HG02943 (cell line): ENCODE measurements at regions not wholly inside any gene's neighbourhood (a gene's known extent, or its start where the extent isn't known, plus 50 kb on each side); places are given as distances from the start of the nearest gene placed in this dataset.

ENCODE experiments used
- ATAC-seq: cut with Tn5 transposase; IDR thresholded peaks from one replicate; pipeline ENCODE4 v1.9.1; 2021; ENCODE audit warnings: mild to moderate bottlenecking, low read depth, moderate library complexity; ENCODE audit not compliant: unreplicated experiment

DNA sequence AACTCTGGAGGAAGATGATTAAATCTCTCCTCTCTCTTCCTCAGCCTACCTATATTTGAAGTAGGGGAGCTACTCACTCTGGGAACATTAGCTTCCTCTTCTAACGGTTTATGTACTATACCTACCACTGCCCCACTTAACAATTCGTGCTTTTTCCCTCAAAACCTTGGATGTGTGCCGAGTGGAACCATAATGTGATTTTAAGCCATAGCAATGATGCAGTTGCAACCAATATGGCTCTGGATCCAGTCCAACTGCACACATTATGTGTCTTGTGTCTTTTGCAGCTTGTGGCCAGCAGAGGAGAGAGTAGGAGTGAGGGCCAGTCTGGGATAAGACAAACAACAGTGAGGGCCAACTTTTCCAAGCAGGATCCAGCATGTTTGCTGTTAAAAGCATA lies 170.7 kb downstream of the GATA3 start:
- ATAC-seq, result no peak

GRCh38 chr10:8227246-8227645 lies 172.8 kb downstream of the GATA3 start:
- no peak for ATAC-seq

DNA sequence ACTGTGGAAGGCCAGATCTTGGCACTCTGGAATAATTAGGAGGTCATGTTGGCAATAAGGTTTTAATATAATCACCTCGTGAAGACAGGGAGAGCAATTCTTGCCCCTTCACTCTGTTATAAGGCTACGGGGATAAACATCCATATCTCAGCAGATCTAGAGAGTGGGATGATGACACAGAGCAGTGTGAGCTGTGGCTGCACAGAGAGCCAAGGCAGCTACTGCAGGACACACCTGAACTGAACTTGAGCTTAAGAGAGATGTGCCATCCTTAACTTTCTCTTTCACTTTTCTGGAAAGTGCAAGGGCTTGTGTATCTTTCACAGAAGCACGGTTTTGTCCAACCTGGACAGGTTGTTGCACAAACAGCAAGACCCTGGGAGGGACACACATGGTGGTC lies 174.7 kb downstream of the GATA3 start:
- no peak for ATAC-seq

GRCh38 chr10:8230902-8231301 lies 176.4 kb downstream of the GATA3 start:
- ATAC-seq, result no peak

- ATAC-seq, result no peak
These were observed 178.6 kb downstream of the GATA3 start for GRCh38 chr10:8233049-8233448.

DNA sequence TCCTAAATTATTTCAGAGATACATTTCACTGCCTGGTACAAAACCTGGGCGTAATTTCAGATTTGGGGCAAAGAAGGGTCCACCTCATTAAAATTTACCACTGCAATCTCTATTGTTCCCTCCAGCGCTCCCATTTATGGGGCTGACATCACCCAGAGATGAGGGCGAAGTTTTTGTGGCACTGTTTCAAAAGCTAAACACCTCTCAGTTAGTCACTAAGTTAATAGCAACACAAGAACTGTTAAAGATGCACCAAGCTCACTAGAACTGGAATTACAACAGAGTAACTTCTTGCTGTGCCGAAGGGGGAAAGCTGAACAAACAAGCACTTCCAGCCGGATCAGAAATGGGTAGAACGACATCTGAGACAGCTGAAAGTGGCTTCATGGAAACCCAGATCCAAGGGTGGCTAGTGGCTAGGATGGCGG lies 179.4 kb downstream of the GATA3 start:
- no peak for ATAC-seq

DNA sequence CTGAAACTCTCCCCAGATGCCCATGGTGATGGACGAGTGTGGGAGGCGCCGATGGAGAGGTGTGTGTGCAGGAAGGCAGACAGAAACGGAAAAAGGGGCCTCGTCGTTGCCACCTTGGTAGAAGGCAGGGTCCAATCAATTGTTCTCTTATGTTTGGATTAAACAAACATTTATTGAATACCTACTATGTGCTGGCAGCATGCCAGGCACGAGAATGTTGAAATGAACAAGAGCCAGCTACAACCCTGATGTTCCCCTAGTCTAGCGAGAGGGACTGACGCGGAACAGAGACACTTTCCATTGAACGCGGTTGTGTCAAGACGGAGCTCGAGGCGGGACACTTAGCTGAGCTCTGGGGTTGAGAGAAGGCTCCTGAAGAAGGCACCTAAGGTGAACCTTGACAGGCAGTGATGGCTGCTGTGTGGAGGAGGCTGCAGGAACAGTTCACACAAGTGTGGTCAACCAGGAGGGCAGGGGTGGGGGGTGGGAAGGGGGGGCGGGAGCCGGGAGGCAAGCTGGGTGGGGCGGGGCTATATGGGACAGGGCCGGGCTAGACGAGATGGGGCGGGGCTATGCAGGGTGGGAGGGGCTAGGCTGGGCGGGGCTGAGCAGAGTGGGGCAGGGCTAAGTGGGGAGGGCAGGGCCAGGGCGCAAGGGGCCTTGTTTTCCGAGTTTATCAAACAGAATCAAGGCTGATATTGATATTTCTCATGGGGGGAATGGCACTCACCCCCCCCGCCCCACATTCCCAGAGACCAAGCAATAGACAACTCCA lies 181.0 kb downstream of the GATA3 start:
- no peak for ATAC-seq

GRCh38 chr10:8238986-8239385 lies 184.5 kb downstream of the GATA3 start:
- ATAC-seq, result no peak

DNA sequence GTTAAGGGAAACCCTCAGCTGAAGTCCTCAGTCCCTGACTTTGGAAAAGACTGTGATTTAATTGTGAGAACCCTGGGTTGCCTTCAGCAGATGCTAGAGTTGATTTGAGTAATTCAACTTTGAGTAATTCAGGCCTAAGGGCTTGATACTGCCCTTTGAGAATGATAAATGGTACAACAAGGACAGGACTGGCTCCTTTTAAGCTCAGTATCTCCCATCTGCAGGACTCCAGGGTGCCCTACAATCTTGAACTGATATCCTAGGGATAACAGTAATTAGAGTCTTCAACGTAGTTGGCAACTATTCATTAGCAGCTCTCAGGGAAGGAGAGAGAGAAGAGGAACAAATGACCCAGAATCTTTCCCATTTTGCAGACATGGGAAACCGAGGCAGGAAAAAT lies 186.4 kb downstream of the GATA3 start:
- ATAC-seq, result no peak

DNA sequence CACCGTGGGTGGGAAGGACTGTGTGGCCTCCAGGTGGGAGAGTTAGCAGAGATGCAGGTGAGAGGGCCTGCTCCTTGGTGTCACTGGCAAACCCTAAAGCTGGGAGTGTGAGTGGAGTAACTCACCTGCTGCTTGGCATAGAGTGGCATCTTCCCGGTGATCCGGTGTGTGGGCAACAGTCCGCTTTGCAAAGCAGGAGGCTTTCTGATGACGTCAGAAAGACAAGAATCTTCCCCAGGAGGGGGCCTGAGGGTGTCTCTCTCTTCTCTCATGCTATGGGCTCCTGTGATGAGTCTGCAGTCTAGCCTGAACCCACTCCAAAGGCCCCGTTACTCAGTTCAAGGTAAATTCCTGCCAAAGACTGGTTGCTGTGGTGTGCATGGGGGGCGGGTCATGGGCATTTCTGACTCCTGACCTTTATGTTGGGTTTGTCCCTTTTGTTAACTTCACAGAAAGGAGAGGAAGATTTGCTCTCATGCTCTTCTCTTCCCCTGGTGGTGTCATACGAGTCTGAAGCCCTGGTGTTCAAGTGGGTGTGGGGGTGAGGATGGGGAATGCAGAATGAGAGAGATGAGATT lies 187.9 kb downstream of the GATA3 start:
- no peak for ATAC-seq

DNA sequence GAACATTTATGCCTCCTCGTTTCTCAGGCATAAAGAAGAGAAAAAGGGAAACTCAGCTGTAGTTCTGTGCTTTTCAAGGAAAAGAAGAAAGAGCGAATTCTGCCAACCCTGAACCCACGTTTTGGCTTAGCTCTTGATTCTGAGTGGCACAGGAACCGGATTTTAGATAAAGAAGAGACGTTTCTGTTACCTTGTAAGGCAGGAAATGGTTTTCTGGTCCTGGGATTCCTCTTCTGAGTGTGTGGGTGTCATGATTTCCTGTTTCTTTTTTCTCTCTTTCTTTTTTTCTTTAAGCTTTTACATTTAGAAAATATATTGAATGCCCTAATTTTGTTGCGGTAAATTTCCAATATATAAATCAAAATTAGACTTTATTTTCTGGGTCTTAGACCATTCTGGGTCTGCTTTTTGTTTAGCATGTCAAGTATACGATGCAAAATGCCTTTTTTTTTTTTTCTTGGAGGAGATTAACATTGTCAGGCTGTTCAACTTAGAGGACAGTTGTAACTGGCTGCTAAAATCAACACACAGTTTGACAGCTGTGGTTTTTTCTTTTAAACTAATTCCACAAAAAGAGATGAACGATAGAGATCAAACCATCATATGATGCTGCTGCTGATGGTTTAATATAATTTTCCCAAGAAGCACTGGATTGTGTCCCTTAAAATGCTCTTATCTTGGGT lies 190.8 kb downstream of the GATA3 start:
- ATAC-seq, result no peak

GRCh38 chr10:8245814-8246142 lies 191.3 kb downstream of the GATA3 start:
- ATAC-seq, result no peak

- ATAC-seq, result no peak
These were observed 192.1 kb downstream of the GATA3 start for GRCh38 chr10:8246548-8246947.

DNA sequence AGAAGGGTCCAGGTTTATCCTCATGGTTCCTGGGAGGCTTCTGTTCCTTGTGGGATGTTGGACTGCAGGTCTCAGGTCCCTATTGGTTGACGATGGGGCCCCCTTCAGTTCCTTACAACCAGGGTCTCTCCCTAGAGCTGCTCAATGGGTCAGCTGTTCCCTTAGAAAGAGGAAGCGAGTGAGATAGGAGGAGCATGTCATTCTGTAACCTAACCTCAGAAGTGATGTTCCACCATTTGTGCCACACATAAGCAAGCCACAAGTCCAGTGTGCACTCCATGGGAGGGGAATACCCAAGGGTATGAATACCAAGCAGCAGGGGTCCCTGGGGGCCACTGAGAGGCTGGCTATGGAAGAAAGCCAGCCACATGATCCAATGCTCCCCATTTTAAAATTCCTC lies 192.7 kb downstream of the GATA3 start:
- ATAC-seq, result no peak

GRCh38 chr10:8248868-8249267 lies 194.4 kb downstream of the GATA3 start:
- ATAC-seq, result no peak

DNA sequence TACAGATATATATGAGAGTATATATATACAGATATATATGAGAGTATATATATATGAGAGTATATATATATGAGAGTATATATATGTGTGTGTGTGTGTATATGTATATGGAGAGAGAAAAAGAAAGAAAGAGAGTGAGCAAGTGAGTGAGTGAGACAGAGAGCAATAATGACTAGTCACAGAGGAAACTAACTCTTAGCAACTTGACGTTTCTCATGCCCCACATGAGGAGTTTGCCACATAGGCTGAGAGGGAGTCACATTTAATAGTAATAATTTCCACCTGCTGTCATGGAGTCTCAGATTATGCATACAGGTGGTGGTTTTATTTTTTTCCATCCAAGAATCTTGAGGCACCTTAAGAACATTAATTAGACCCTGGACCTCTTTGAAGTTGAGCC lies 199.9 kb downstream of the GATA3 start:
- no peak for ATAC-seq

- no peak for ATAC-seq
These were observed 200.8 kb downstream of the GATA3 start for GRCh38 chr10:8255301-8255700.

GRCh38 chr10:8260645-8261044 lies 206.2 kb downstream of the GATA3 start:
- no peak for ATAC-seq

DNA sequence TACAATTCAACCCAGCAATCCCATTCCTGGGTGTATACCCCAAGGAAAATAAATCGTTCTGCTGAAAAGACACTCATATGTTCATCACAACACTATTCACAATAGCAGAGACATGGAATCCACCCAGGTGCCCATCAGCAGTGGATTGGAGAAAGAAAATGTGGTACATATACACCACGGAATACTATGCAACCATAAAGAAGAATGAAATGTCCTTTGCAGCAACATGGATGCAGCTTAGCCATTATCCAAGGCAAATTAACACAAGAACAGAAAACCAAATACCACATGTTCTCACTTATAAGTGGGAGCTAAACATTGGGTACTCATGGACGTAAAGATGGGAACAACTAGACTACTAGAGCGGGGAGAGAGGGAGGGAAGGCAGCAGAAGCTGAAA lies 207.8 kb downstream of the GATA3 start:
- ATAC-seq, result no peak

- no peak for ATAC-seq
These were observed 215.5 kb downstream of the GATA3 start for GRCh38 chr10:8269976-8270375.

DNA sequence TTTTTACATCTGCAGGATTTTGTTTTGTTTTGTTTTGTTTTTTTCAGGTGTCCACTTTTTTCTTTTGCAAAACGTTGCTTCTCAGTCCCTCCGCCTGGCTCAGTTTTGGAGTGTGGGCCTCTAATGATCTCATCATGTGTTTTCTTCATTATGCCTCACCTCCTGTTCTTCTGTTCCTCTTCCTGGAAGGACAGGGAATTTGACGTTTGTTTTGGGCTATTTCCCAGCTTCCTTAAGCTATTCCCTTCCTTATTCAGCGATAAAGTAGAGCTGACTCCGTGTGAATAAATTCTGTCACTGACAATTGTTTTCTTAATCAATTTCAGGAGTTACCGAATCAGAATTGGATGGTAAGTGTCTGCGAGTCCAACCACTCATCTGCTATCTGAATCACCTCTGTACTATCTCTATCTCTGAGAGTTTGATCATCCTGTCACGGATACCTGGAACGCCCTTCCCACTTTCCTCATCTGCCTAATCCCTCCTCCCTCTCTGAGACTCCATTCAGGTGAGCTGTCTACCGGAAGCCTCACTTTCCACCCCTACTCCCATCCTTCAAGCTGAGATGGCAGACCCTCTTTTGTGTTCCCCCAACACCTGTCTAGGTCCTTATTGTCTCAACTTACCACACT lies 218.4 kb downstream of the GATA3 start:
- no peak for ATAC-seq

- no peak for ATAC-seq
These were observed 219.3 kb downstream of the GATA3 start for GRCh38 chr10:8273749-8274148.
